ENCODE measurements at regions not wholly inside any gene's neighbourhood (a gene's known extent, or its start where the extent isn't known, plus 50 kb on each side); places are given as distances from the start of the nearest gene placed in this dataset.
"Not testable (repeated sequence)": the region's sequence is repeated elsewhere in the genome, so short reads cannot be mapped to it uniquely, and the experiment has no call there.

DNA sequence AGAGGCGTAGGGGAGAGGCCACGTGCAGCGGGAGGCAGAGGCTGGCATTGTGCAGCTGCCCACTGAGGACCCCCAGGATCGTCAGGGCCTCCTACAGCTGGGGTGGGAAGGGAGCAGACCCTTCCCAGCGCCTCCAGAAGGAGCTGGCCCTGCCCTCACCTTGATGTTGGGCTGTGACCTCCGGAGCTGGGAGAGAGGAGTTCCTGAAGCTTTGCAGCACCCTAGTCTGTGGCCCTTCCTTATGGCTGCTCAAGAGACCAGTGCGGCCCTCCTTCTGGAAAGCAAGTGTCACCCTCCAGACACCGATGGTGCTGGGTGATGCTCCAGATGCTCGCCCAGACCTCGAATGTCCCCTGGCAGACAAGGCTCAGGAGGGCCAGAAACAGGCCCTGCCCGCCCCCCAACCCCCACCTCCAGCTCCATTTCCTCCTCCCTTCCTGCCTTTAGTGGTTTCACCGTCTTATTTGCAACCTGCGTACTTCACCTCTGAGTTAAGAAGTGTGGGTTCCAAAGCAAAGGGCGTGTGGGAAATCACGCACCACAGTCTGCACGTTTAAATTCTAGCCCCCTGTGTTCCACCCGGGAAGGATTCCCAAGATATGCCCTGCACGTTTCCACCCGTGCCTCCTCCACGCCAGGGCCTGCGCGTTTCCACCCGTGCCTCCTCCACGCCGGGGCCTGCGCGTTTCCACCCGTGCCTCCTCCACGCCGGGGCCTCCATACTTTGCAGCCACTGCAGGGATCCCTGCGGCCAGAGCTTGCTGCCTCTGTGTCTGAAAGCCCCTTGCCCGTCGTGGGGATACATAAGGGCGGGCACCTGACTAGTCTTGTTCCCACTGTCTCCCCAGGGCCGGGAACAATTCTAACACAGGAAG lies 152.6 kb downstream of the NPIPB11 start:
- H2AK5ac ChIP-seq (ENCODE audit: low read depth, low read length); ATAC-seq (ENCODE audit: low read depth); dilution Hi-C loops (cut with HindIII; ENCODE audit: low sequenced_read_pairs, unreplicated experiment); H3K4ac ChIP-seq (ENCODE audit: low read depth, low read length); H4K20me1 ChIP-seq (ENCODE audit: insufficient read depth, low read length); H2AFZ ChIP-seq (replicated peaks; ENCODE audit: low read length, poor library complexity); H2BK15ac ChIP-seq (ENCODE audit: low read depth, low read length); H4K5ac ChIP-seq (ENCODE audit: low read depth, low read length); CTCF ChIA-PET; H3K36me3 ChIP-seq (ENCODE audit: control insufficient read depth, insufficient read depth, low read length); H2BK5ac ChIP-seq (ENCODE audit: low read depth, low read length, poor library complexity, severe bottlenecking); H3K4me3 ChIP-seq (ENCODE audit: insufficient read depth, low read depth, low read length); H3K27me3 ChIP-seq (ENCODE audit: control insufficient read depth, insufficient read depth, low read length); H3K4me1 ChIP-seq (ENCODE audit: control insufficient read depth, insufficient read depth, low read length); H3K9ac ChIP-seq (ENCODE audit: low read depth, low read length); H3K23ac ChIP-seq (ENCODE audit: low read depth, low read length); H3K79me1 ChIP-seq (ENCODE audit: low read depth in 1 of 2, low read length in 2 of 2); H4K8ac ChIP-seq (ENCODE audit: low read depth in 2 of 2, low read length in 2 of 2); H4K91ac ChIP-seq (ENCODE audit: insufficient read depth, low read depth, low read length); H3K56ac ChIP-seq (ENCODE audit: extremely low read depth, insufficient read depth, low read length); intact Hi-C loops (cut with micrococcal nuclease); H3K9me3 ChIP-seq (ENCODE audit: control insufficient read depth, insufficient read depth, low read length); H2AK9ac ChIP-seq (replicated peaks; ENCODE audit: low read depth, low read length, poor library complexity); H3K27ac ChIP-seq (ENCODE audit: insufficient read depth, low read length); H3K14ac ChIP-seq (replicated peaks; ENCODE audit: low read depth, low read length); POLR2A ChIA-PET (ENCODE audit: unreplicated experiment); BruUV-seq (replicated peaks); DNase-seq; H2BK20ac ChIP-seq (ENCODE audit: low read depth, low read length); H3K9me1 ChIP-seq (ENCODE audit: insufficient read depth, low read length); H3K18ac ChIP-seq (ENCODE audit: low read depth, low read length); H3K4me2 ChIP-seq (ENCODE audit: low read depth, low read length): not testable (repeated sequence)
- H2BK120ac ChIP-seq (ENCODE audit: low read depth, low read length) = 0 out of 2 replicates have a peak overlapping the region, but pooled peaks have one; percentile 40
- WGBS, 2 experiments (ENCODE audit: extremely low coverage in 2 of 2, insufficient read length in 1 of 2) = 88% methylated on average over 11 of the region's 35 CpGs; no CpG with 5 or more reads in 1 of the 2 experiments
- in situ Hi-C loops (cut with MboI; ENCODE audit: low sequenced_read_pairs) = loop anchor here (25.0 kb wide), 1 partner anchor 292 kb away; the partner anchor contains the start of genes NFATC2IP and SPNS1

DNA sequence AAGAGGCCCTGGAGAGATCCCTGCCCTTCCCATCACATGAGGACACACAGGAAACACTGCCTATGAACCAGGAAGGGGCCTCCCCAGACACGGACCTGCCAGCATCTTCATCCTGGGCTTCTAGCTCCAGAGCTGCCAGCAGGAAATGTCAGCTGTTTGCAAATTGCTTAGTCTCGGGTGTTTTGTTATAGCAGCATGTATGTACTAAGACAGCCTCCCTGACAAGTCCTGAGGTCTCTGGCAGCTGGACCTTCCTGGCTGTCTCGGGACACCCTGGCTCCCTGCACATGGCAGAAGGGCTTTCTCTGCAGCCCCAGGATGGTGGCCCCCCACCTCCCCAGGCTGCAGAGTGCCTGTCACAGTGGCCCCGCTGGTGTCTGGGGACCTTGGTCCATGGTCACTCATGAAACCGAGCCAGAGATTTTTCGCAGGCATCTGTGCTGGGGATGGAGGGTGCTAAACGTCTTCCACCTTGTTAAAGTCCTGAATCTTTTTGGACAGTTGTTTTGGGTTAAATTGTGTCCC lies 153.4 kb downstream of the NPIPB11 start:
- H2BK20ac ChIP-seq (ENCODE audit: low read depth, low read length); H2AK5ac ChIP-seq (ENCODE audit: low read depth, low read length); H2BK120ac ChIP-seq (ENCODE audit: low read depth, low read length); H4K5ac ChIP-seq (ENCODE audit: low read depth, low read length); H4K20me1 ChIP-seq (ENCODE audit: insufficient read depth, low read length); H2AK9ac ChIP-seq (replicated peaks; ENCODE audit: low read depth, low read length, poor library complexity); H3K23ac ChIP-seq (ENCODE audit: low read depth, low read length); H3K9me1 ChIP-seq (ENCODE audit: insufficient read depth, low read length); H3K27me3 ChIP-seq (ENCODE audit: control insufficient read depth, insufficient read depth, low read length); H2BK15ac ChIP-seq (ENCODE audit: low read depth, low read length); POLR2A ChIA-PET (ENCODE audit: unreplicated experiment); H3K4me1 ChIP-seq (ENCODE audit: control insufficient read depth, insufficient read depth, low read length); H3K18ac ChIP-seq (ENCODE audit: low read depth, low read length); H3K4me2 ChIP-seq (ENCODE audit: low read depth, low read length); H3K27ac ChIP-seq (ENCODE audit: insufficient read depth, low read length); H2AFZ ChIP-seq (replicated peaks; ENCODE audit: low read length, poor library complexity); CTCF ChIA-PET; H3K4me3 ChIP-seq (ENCODE audit: insufficient read depth, low read depth, low read length); H2BK5ac ChIP-seq (ENCODE audit: low read depth, low read length, poor library complexity, severe bottlenecking); BruUV-seq (replicated peaks); DNase-seq; H3K4ac ChIP-seq (ENCODE audit: low read depth, low read length); H3K14ac ChIP-seq (replicated peaks; ENCODE audit: low read depth, low read length); H3K79me1 ChIP-seq (ENCODE audit: low read depth in 1 of 2, low read length in 2 of 2); H3K9me3 ChIP-seq (ENCODE audit: control insufficient read depth, insufficient read depth, low read length); H4K8ac ChIP-seq (ENCODE audit: low read depth in 2 of 2, low read length in 2 of 2); H3K56ac ChIP-seq (ENCODE audit: extremely low read depth, insufficient read depth, low read length); dilution Hi-C loops (cut with HindIII; ENCODE audit: low sequenced_read_pairs, unreplicated experiment); H3K36me3 ChIP-seq (ENCODE audit: control insufficient read depth, insufficient read depth, low read length); intact Hi-C loops (cut with micrococcal nuclease); ATAC-seq (ENCODE audit: low read depth); H3K9ac ChIP-seq (ENCODE audit: low read depth, low read length): not testable (repeated sequence)
- H4K91ac ChIP-seq (ENCODE audit: insufficient read depth, low read depth, low read length) = peak overlapping the region; percentile 15
- in situ Hi-C loops (cut with MboI; ENCODE audit: low sequenced_read_pairs) = loop anchor here (25.0 kb wide), 1 partner anchor 291 kb away; the partner anchor contains the start of genes NFATC2IP and SPNS1
- no CpG with 5 or more reads among the region's 7 CpGs for WGBS, 2 experiments (ENCODE audit: extremely low coverage in 2 of 2, insufficient read length in 1 of 2)

Measured in IMR-90 (cell line).